ENCODE measurements at regions not wholly inside any gene's neighbourhood (a gene's known extent, or its start where the extent isn't known, plus 50 kb on each side); places are given as distances from the start of the nearest gene placed in this dataset.

DNA sequence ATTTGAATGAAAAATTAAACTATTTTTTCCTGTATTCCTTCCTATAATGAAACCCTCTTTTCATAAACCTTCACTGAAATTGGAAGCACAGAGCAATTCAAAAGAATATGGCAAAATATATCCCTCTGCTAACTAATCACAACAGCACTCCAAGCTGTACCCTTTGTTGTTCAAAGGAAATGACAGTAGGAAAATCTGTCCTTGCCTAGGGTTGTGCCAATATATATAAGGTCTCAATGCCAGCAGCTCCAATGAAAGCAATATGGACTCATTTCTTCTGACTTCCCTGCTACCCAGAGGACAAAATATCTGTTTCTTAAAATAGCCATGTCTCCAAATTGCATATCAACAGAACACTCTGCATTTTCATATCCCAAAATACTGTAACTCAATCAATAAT, 373.9 kb upstream of the MC4R start:
- TF ChIP-seq, protein P1, sequence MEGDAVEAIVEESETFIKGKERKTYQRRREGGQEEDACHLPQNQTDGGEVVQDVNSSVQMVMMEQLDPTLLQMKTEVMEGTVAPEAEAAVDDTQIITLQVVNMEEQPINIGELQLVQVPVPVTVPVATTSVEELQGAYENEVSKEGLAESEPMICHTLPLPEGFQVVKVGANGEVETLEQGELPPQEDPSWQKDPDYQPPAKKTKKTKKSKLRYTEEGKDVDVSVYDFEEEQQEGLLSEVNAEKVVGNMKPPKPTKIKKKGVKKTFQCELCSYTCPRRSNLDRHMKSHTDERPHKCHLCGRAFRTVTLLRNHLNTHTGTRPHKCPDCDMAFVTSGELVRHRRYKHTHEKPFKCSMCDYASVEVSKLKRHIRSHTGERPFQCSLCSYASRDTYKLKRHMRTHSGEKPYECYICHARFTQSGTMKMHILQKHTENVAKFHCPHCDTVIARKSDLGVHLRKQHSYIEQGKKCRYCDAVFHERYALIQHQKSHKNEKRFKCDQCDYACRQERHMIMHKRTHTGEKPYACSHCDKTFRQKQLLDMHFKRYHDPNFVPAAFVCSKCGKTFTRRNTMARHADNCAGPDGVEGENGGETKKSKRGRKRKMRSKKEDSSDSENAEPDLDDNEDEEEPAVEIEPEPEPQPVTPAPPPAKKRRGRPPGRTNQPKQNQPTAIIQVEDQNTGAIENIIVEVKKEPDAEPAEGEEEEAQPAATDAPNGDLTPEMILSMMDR (IDR thresholded peaks at IDR 0.05; ENCODE audit: low read depth, low read length, missing control alignments): no peak
- in situ Hi-C loops (cut with HindIII; ENCODE audit: low sequenced_read_pairs): no loop called here
- H3K4me3 ChIP-seq (ENCODE audit: low read depth, low read length): no peak overlapping the region
- DNase-seq (ENCODE audit: low read depth): no peak

DNA sequence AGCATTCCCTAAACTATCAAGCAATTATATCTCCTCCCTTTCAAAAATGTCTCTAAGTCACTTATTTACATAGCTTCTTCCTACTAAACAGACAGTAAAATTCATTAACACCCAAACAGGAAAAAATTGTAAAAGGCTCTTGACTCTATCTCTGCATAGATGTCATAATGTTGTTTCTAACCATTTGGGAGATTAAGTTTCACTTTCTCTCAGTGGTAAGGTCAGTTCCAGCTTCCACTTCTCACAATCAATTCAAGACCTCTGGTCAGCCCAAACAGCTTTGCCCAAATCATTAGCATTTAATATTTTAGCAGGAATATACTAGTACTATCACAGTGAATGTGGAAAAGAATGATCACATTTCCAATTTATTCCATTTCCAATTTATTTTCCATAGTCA, 374.3 kb upstream of the MC4R start:
- in situ Hi-C loops (cut with HindIII; ENCODE audit: low sequenced_read_pairs): no loop called here
- no peak overlapping the region for H3K4me3 ChIP-seq (ENCODE audit: low read depth, low read length)
- no peak for DNase-seq (ENCODE audit: low read depth)
- TF ChIP-seq, protein P1 (IDR thresholded peaks at IDR 0.05; ENCODE audit: low read depth, low read length, missing control alignments): no peak

DNA sequence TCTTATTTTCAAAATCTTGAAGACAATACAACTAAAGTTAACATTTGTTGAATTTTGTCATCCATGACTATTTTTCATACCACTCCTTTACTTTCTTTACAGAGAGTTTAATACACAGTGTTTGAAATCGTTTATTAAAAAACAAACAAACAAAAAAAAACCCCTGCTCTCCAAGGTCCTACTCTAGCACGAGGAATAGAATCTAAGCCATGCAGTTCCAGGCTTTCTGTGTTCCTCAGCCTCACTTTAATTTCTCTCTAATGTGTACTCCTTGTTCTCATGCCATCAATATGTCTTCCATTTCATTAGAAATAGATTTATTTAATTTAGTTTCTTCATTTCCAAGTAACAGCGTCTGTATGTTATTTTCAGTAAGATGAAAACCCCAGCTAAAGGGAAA, 381.2 kb upstream of the MC4R start:
- TF ChIP-seq, protein P1 (IDR thresholded peaks at IDR 0.05; ENCODE audit: low read depth, low read length, missing control alignments): no peak
- H3K4me3 ChIP-seq (ENCODE audit: low read depth, low read length): no peak overlapping the region
- in situ Hi-C loops (cut with HindIII; ENCODE audit: low sequenced_read_pairs): no loop called here
- DNase-seq (ENCODE audit: low read depth): no peak

DNA sequence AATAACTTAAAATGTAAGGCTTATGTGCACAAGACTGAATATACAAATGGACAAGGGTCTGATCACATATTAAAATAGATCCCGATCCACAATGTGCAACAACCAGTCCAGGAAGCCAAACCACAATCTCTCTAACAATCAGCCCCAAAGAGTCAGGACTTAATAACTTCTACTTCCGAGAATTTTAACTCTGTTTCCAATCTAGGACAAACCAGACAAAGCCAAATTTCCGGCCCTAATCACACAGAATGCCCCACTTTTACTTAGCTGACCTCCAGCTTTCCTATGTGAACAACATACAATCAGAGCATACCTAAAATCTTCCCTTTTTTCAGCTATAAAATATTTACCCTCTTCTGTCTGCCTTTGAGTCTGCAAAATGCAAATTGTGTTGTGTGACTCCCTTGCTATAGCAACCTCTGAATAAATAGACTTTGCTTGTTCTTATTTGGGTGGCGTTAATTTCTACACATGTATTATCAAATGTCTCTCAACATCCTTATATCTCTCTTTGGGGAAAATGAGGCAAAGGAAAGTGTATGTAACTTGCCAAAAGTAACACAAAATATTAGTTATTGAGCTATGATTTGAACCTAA, 381.9 kb upstream of the MC4R start:
- no peak overlapping the region for H3K4me3 ChIP-seq (ENCODE audit: low read depth, low read length)
- no peak for DNase-seq (ENCODE audit: low read depth)
- TF ChIP-seq, protein P1 (IDR thresholded peaks at IDR 0.05; ENCODE audit: low read depth, low read length, missing control alignments): no peak
- in situ Hi-C loops (cut with HindIII; ENCODE audit: low sequenced_read_pairs): no loop called here

DNA sequence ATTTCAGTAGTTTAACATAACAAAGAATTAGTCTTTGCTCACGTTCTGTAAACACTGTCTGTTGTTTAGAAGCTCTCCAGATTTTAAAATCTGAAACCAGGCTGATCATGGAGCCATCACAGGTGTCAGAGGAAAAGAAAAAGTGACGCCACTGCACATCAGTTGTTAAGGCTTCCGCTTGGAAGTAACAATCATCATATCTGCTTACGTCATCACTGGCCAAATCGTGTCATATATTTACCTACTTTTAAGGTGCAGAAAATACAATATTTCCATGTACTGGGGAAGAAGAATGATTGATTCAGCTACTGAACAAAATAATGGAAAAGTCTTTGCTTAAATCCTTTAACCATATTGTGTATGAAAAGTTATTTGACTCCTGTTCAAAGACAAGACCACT, 382.6 kb upstream of the MC4R start:
- TF ChIP-seq, protein P1 (IDR thresholded peaks at IDR 0.05; ENCODE audit: low read depth, low read length, missing control alignments): no peak
- H3K4me3 ChIP-seq (ENCODE audit: low read depth, low read length): no peak overlapping the region
- DNase-seq (ENCODE audit: low read depth): no peak
- in situ Hi-C loops (cut with HindIII; ENCODE audit: low sequenced_read_pairs): no loop called here

DNA sequence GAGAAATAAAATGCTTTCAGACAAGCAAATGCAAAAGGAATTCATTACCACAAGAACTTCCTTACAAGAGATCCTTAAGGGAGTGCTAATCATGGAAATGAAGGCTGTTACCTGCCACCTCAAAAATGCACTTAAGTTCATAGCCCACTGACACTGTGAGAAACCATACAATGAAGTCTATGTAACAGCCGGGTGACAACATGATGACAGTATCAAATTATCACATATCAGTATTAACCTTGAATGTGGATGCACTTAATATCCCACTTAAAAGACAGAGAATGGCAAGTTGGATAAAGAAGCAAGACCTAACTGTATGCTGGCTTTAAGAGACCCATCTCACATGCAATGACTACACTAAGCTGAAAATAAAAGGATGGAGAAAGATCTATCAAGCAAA, 403.4 kb upstream of the MC4R start:
- no peak overlapping the region for H3K4me3 ChIP-seq (ENCODE audit: low read depth, low read length)
- TF ChIP-seq, protein P1 (IDR thresholded peaks at IDR 0.05; ENCODE audit: low read depth, low read length, missing control alignments): no peak
- in situ Hi-C loops (cut with HindIII; ENCODE audit: low sequenced_read_pairs): no loop called here
- DNase-seq (ENCODE audit: low read depth): no peak

Measured in astrocyte of the cerebellum (primary cell).